Femur (tissue), 1 donor: ENCODE measurements at regions not wholly inside any gene's neighbourhood (a gene's known extent, or its start where the extent isn't known, plus 50 kb on each side); places are given as distances from the start of the nearest gene placed in this dataset.
A peak's percentile ranks its signal among the peaks of the same experiment; 100 is the strongest.
"Not testable (repeated sequence)": the region's sequence is repeated elsewhere in the genome, so short reads cannot be mapped to it uniquely, and the experiment has no call there.

Experiments
- DNase-seq: peaks from one replicate; pipeline ENCODE4 v3.0.0-alpha.2; 2017

DNA sequence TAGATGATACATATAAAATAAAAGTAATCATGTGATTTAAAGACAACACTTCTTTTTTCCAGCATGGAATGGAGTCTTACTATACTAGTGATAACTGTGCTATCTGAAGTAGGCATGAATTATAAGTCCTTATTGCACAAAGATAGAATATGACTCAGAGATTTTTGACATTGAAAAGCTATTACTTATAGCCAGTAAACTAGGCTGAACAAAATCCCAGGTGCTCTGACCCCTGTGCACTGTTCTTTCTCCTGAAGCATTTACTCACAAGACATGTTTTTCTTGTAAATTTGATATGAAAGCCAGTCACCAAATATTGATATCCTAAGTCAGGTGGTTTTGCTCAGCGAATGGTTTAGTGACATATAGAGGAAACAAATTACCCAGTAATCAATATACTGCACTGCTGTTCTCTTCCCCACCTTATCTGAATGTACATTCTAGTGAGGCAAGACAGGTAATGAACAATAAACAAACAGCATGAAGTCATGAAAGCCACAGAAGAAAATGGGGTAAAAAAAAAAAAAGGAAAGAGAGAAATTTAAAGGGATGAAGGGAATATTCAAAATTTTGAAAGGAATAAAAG is 1567.0 kb upstream of the SPRY2 start:
- DNase-seq: no peak

DNA sequence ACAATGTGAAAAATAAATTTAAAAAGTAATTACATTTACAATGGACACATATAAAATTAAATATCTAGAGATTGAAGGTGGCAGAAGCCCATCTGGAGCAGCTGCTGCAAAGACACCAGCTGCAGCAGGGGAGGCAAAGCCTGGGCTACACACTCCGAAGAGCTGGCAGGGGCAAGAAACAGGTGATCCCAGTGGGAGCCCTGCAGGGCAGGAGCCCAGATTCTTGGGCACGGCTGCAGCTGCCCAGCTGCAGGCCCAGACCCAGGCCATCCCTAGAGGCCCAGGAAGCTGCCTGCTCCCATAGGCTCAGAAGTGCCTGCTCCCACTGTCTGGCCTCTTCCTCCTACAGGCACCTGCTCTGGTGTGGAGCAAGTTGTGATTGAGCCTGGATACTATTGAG is 1547.9 kb upstream of the SPRY2 start:
- DNase-seq: no peak

DNA sequence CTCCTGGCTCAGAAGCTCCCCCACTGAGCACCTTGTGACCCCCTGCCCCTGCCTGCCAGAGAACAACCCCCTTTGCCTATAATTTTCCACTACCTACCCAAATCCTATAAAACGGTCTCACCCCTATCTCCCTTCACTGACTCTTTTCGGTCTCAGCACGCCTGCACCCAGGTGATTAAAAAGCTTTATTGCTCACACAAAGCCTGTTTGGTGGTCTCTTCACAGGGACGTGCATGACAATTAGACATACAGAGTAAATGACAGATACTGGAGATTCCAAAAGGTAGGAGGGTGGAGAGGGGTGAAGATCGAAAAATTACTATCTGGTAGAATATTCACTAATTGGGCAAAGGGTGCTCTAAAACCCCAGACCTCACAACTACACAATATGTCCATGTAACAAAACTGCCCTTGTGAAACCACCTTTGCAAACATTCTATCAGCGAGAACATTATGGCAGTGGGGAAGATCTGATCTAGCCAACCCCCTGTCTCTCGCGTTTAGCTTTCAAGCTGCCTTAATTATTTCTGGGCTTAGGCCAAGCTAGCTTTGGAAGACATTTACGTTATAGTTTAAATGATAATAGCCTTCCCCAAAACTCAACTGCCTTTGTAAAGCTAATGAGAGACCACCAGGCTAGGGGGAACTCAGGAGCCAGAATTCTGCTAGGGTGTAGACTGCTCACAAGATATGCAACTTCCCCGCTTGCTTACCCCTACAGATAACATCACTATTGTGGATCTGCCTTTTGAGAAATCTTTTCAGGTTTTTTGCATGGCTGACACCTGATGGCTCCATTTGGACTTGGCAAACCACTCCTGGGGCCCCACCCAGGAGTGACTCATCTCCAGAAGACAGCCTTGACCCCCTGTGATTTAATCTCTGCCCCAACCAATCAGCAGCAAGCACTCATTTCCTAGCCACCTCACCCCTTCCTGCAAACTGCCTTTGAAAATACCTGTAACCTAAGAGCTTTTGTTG is 1534.0 kb upstream of the SPRY2 start:
- DNase-seq: no peak

DNA sequence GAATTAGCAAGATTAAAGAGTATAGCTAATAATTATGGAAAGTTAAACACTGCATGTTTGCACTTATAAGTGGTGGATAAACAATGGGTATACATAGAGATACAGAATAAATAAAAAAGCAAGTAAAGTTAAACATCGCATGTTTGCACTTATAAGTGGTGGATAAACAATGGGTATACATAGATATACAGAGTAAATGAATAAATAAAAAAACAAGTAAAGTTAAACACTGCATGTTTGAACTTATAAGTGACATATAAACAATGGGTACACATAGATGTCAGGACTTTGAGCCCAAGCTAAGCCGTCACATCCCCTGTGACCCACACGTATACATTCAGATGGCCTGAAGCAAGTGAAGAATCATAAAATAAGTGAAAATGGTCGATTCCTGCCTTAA is 1533.3 kb upstream of the SPRY2 start:
- DNase-seq: no peak

DNA sequence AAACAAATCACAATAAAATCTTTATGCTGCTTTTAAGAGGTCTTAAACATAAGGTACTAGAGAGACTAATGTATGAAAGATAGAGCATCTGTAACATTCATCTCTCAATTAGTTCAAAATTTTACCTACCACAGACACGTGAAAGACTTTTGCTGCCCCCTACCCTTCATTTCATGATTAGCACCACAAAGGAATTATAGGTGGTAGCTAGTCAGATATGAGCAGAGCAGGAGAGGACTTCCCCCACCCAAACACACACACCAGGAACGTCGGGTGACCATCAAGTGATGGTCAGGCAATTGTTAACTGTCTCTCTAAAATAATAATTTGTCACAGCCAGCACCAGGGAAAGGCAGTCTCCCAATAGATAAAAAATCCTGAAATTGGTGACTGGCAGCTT is 1531.7 kb upstream of the SPRY2 start:
- no peak for DNase-seq

DNA sequence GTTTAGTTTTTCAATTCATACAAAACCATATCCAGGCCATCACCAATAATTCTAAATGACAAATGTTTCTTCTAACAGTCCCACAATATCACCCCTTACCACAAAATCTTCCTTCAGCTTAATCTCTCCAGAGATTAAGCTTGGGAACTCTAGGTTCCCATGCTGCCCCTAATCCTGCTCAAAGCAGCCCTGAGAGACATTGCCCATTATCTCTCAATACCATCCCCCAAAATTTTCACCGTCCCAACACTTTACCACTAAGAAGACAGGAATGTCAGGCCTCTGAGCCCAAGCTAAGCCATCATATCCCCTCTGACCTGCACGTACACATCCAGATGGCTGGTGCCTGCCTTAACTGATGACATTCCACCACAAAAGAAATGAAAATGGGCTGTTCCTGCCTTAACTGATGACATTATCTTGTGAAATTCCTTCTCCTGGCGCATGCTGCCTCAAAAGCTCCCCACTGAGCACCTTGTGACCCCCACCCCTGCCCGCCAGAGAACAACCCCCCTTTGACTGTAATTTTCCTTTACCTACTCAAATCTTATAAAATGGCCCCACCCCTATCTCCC is 1530.9 kb upstream of the SPRY2 start:
- not testable (repeated sequence) for DNase-seq

DNA sequence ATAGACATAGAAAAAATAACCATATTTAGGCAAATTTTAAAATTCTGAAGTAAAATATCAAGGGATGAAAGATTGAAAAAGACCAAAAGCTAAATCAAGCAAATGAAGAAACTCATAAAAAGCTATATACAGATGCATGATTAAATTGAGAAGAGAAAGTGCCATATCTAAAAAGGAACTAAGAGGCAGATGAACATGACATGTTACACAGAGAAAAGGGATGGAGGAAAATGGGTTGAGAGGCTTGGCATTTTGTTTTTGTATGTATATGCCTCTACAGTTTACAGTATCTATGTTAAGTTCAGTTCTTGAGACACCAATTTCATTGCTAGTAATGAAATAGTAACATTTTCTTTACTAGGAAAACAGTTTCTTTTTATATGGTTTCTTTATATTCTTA is 1507.4 kb upstream of the SPRY2 start:
- no peak for DNase-seq

DNA sequence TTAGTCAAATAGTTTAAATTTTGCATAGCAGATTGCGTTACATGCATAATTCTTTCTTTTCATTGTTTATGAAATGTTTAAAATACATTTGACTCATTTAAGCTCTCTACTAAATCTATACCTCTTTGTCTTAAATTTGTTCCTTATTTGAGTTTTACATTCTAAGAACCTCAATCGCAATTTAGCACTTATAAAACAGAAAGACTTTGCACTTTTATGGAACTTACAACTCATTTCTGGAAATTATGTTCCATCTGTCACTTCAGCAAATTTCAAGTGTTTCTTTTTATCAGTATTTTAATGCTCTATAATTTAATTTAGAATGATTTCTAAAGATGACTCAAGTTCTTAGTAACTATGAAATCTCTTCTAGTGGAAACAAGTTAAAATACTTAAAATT is 1505.8 kb upstream of the SPRY2 start:
- DNase-seq: no peak

DNA sequence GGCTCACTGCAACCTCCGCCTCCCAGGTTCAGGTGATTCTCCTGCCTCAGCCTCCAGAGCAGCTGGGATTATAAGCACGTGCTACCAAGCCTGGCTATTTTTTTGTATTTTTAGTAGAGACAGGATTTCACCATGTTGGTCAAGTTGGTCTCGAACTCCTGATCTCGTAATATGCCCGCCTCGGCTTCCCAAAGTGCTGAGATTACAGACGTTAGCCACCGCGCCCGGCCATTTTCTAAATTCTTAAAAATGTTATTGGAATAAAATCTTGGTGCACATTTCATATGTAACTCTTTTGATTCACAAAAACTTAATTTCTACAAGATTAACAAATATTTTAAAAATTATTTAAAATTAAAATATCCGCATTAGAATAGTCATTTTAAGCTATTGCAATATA is 1480.3 kb upstream of the SPRY2 start:
- DNase-seq: no peak

DNA sequence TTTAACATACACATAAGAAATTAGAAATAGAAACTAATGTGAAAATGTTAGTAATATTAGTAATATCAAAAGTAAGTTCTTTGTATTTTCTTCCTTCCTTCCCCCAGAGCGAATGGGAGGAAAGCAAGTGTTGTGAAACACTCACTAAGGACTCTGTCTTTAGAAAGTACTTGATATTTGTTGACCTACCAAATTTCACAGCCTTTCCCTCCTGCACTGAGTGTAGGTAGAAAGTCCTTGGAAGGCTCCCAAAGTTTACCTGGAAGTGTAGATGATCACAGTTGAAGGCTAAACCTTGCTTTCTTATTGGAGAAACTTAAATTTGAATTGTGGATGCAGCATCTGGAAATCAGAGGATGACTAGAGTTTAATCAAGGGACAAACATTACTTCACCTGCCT is 1459.5 kb upstream of the SPRY2 start:
- DNase-seq: no peak

DNA sequence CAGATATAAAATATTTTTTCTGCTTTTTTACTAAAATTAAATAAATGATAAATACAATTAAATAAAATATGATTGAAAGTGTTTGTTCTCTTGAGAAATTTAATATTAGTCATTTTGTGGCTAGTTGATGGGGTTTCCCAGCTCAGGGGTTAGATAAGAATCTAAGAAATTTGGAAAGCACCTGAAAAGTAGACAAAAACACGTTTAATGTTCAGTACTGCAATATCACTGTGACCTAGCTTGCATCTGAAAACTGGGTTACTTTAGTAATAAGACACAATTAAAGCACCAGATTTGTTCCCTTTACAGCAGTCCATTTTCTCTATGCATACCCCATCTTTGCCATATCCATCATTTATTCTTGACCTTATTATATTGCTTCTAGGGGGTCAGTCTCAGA is 1454.8 kb upstream of the SPRY2 start:
- no peak for DNase-seq

DNA sequence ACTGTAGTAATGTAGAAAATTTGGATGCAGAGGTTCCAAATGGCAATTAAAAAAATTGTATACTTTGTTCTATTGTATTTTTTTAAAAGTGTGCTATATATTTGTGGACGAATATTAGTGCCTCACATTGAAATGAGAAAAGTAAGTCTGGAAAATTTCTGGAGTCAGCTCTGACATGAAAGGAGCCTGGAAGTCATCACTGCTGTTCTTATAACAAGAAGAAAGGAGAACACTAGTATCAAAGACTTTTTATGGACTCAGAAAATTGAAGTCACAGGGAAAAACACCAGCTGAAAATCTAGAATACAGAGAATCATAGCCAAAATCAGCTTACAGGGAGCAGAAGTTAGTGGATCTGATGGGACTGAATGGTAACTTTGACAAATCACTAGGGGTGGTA is 1450.7 kb upstream of the SPRY2 start:
- no peak for DNase-seq

DNA sequence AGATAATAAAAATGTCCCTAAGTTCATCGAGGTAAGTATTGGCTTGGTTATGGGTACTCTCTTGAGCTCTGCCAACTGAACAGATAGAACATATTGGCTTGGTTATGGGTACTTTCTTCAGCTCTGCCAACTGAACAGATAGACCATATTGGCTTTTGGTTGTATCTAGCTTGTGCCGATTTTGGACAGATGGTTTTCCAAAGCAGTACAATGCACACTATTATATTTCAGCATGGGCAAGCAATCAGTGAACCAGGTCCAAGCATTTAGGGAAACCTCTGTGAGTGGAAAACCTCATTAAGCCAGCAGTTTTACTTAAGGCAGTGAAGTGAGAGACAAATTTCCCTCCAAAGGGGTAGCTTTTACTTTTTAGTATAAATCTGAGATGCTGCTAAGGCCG is 1440.5 kb upstream of the SPRY2 start:
- DNase-seq: no peak

DNA sequence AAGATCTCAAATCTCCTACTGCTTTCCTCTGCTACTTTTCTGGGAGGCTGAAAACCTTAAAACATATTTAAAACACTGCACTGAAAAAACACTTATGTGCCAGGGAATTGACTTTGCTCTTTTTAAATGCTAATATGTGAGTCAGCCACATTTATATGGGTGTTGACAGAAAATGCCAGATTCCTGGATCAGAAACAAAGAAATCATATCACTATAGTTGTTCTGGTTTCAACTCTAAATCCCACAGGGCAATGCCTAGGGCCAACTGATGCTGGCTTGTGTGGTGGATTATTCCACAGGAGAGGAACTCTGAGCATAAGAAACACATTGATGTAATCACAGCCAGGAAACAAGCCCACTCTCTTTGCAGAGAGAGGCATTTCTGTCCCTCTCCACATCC is 1439.0 kb upstream of the SPRY2 start:
- peak; percentile 15 for DNase-seq

DNA sequence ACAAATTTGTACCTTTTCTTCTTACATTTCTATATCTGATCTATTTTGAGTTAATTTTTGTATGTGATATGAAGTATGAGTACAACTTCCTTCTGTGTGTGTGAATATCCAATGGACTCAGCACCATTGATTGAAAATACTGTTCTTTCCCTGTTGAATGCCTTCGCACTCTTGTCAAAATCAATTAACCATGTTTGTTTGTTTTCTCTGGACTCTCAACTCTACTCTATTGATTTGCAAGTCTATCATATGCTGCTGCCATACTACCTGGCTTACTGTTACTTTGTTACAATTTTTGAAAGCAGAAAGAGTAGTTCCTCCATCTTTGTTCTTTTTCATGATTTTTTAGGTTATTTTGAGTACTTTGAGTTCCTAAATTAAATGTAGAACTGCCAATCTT is 1437.4 kb upstream of the SPRY2 start:
- DNase-seq: no peak

DNA sequence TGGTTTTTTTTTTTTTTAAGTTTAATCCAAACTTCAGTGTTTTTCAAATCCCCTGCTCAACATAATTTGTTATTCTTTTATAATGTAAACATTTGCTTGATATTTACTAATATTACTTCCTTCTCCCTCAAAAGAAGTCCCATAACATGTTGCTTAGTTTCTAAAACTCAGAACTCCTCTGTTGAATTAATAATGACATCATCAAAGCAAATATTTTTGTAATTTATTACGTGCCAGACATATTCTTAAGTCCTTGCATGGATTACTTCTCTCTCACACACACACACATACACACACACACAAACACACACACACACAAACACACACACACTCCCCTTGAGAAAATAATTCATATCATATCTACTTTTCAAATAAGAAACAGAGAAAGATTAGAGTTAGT is 1432.3 kb upstream of the SPRY2 start:
- no peak for DNase-seq

DNA sequence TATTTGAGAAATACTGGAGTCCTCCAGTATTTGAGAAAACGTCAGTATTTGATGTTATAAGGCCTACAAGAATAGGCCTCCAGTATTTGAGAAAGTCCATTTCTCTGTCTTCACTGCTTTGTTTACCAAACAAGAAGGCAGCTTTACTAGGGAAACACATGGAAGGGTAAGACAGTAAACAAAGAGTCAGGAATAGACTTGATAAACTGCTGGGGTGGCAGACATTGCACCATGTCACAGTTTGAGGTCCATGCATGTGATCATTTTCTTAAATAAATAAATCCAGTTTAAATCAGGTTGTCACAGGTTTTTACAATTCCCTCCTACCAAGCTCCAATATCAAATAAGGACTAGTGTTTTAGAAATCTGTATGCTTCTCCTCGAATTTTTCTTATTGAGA is 1431.0 kb upstream of the SPRY2 start:
- DNase-seq: no peak

DNA sequence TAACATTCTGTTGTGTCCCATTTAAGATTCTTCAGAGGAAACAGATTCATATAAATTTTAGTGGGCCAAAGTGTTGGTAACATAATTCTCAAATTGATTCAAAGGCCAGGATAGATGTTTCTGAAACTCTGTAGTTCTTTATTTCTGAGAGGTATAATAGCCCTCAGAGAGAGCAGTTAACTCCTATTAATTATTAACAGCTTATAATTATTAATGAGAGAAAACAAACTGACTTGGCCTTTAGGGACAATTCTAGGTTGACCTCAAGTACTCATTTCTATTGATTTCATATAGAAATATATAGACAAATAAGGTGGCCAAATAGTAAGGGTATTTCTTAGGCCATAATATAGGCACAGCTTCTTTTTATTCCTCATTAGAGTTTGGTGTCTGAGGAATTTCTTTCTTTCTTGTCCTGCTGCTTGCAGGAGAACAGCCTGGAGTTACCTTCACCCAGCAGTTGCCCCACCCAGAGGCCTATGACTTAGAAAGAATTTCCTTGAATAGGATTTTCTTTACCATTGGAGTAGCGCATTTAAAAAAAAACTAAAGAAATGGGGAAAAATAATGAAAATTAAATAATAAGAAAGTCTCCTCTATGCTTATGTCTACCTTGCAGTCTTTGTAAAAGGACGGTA is 1430.1 kb upstream of the SPRY2 start:
- no peak for DNase-seq

DNA sequence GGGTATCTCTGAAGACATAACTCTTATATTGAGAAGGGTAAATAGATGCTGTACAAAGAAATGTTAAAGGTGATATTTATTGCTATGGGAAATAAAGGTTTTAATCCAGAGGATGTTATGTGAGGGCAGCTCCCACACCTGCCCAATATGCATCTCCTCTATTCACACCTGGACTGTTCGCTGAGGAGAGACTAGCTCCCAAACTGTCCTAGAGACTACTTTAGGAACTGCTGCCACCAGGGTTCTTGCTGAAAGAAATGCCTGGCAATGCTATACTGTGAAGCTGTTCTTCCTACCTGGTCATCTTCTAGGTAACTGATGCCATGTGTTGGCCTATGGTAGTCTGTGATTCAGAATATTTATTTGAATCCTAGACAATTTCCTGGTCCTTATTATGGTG is 1421.5 kb upstream of the SPRY2 start:
- no peak for DNase-seq

DNA sequence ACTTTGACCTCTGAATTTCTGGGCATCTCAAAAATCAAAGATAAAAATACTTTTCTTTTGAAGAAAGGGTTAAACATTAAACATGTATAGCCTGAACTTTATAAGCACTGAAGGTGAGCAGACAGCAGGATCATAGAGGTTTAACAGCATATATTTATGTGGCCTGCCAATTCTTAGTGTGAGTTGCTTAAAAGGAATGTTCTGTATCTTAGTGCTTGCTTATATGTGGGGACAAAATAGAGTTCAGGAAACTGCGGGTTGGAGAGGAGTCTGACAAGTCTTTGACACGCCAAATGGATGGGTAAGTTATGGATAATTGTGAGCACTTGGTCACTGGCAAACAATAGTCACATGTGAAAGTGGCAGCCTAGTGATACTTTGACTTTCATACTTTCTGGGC is 1419.4 kb upstream of the SPRY2 start:
- DNase-seq: no peak

DNA sequence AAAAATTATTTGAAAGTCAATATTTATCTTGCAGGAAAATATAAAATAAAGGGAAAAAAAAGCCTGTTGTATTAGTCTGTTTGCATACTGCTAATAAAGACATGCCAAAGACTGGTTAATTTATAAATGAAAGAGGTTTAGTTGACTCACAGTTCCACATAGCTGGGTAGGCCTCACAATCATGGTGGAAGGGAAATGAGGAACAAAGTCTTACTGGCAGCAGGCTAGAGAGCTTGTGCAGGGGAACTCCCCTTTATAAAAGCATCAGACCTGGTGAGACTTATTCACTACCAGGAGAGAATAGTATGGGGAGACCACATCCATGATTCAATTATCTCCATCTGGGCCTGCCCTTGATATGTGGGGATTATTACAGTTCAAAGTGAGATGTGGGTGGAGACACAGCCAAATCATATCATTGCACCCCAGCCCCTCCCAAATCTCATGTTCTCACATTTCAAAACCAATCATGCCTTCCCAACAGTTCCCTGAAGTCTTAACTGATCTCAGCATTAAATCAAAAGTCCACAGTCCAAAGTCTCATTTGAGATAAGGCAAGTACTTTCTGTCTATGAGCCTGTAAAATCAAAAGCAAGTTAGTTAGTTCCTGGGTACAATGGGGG is 1416.5 kb upstream of the SPRY2 start:
- no peak for DNase-seq

DNA sequence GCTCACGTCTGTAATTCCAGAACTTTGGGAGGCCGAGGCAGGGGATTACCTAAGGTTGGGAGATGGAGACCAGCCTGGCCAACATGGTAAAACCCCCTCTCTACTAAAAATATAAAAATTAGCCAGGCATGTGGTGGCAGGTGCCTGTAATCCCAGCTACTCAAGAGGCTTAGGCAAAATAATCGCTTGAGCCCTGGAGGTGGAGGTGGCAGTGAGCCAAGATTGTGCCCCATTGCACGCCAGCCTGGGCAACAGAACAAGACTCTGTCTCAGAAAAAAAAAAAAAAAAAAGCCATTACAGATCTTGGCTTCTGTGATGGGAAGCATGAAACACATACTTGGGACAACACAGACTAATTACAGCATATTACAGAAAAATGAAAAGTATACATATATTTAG is 1404.5 kb upstream of the SPRY2 start:
- no peak for DNase-seq

DNA sequence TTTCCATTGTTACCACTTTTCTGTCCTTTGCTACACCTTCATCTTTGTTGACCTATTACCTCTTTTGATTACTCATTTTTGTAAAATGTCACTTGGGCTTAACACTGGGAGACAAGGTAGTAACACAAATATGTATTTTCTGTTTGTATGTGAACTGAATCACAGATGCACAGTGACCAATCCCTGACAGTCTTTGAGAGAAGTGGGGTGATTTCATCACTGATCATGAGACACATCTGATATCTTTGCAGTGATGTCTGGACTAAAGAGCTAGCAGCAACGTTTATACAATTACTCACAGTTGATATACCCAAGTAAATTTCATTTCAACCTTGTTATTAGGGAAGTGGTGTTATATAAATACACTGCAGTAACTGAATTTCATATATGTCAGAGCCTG is 1397.4 kb upstream of the SPRY2 start:
- no peak for DNase-seq
